HEK293 (cell line): ENCODE measurements at regions not wholly inside any gene's neighbourhood (a gene's known extent, or its start where the extent isn't known, plus 50 kb on each side); places are given as distances from the start of the nearest gene placed in this dataset.

Source experiments
- CTCF ChIP-seq: fragments of 450-650 bp; formaldehyde crosslinking; IDR thresholded peaks from 2 replicates; pipeline ENCODE4 v1.5.1; 2016; ENCODE audit warnings: missing biosample characterization, missing genetic modification characterization
- HOXD13 ChIP-seq: sonication (generic); formaldehyde crosslinking; IDR thresholded peaks from 2 replicates; pipeline ENCODE4 v1.8.0; 2022; ENCODE audit warnings: missing genetic modification reagents, borderline replicate concordance
- PATZ1 ChIP-seq: fragments of 450-650 bp; formaldehyde crosslinking; IDR thresholded peaks from 2 replicates; pipeline ENCODE4 v1.5.1; 2016; ENCODE audit warnings: missing biosample characterization, missing genetic modification characterization
- PRDM4 ChIP-seq: fragments of 450-650 bp; formaldehyde crosslinking; IDR thresholded peaks from 2 replicates; pipeline ENCODE4 v1.5.1; 2017; ENCODE audit warnings: missing biosample characterization, missing genetic modification characterization
- YY1 ChIP-seq: fragments of 450-650 bp; formaldehyde crosslinking; IDR thresholded peaks from 2 replicates; pipeline ENCODE4 v1.5.1; 2018; ENCODE audit warnings: missing biosample characterization, missing genetic modification characterization
- ZBTB10 ChIP-seq: fragments of 450-650 bp; formaldehyde crosslinking; IDR thresholded peaks from 2 replicates; pipeline ENCODE4 v1.5.1; 2016; ENCODE audit warnings: missing biosample characterization, missing genetic modification characterization
- ZBTB20 ChIP-seq: fragments of 450-650 bp; formaldehyde crosslinking; IDR thresholded peaks from 2 replicates; pipeline ENCODE4 v1.5.1; 2016; ENCODE audit warnings: missing biosample characterization, missing genetic modification characterization
- ZBTB26 ChIP-seq: fragments of 450-650 bp; formaldehyde crosslinking; optimal IDR thresholded peaks from 2 replicates; pipeline ENCODE3; 2016; ENCODE audit warnings: missing biosample characterization, mild to moderate bottlenecking, missing genetic modification characterization
- ZBTB8A ChIP-seq: fragments of 450-650 bp; formaldehyde crosslinking; IDR thresholded peaks from 2 replicates; pipeline ENCODE4 v1.5.1; 2016; ENCODE audit warnings: missing biosample characterization, missing genetic modification characterization
- ZNF133 ChIP-seq: fragments of 450-650 bp; formaldehyde crosslinking; IDR thresholded peaks from 2 replicates; pipeline ENCODE4 v1.5.1; 2016; ENCODE audit warnings: missing biosample characterization, missing genetic modification characterization
- ZNF248 ChIP-seq: fragments of 450-650 bp; formaldehyde crosslinking; IDR thresholded peaks from 2 replicates; pipeline ENCODE4 v1.5.1; 2017; ENCODE audit warnings: missing biosample characterization, missing genetic modification characterization
- ZNF274 ChIP-seq, 2 experiments: fragments of 200-500 bp in 1 of 2; fragments of 450-650 bp in 1 of 2; sonication (Bioruptor generic) in 1 of 2; formaldehyde crosslinking in 1 of 2; IDR thresholded peaks; 2 replicates each; pipeline versions ENCODE4 v1.5.1 to v1.6.1; 2014 to 2016; ENCODE audit warnings: borderline replicate concordance in 1 of 2, inconsistent platforms in 1 of 2, low read length in 1 of 2, missing biosample characterization in 1 of 2, missing genetic modification characterization in 1 of 2
- ZNF704 ChIP-seq: fragments of 450-650 bp; formaldehyde crosslinking; IDR thresholded peaks from 2 replicates; pipeline ENCODE4 v1.5.1; 2016; ENCODE audit warnings: missing biosample characterization, missing genetic modification characterization
- ZNF707 ChIP-seq: fragments of 450-650 bp; formaldehyde crosslinking; IDR thresholded peaks from 2 replicates; pipeline ENCODE4 v1.5.1; 2016; ENCODE audit warnings: missing biosample characterization, missing genetic modification characterization

- TF ChIP-seq ZBTB10 (tag by site-specific recombination) (no peak), PATZ1 (no peak), CTCF (tag by site-specific recombination) (no peak), ZNF707 (tag by site-specific recombination) (no peak), ZNF248 (no peak), PRDM4 (tag by site-specific recombination) (no peak), ZBTB8A (tag by site-specific recombination) (no peak), ZBTB20 (tag by site-specific recombination) (no peak), ZNF133 (no peak), YY1 (tag by site-specific recombination) (no peak), ZNF274 (IDR thresholded peaks at IDR 0.05; ENCODE audit: low read length) (no peak), ZNF274 (tag by site-specific recombination; IDR thresholded peaks at IDR 0.05; ENCODE audit: borderline replicate concordance) (no peak), ZNF704 (tag by site-specific recombination) (no peak), ZBTB26 (tag by site-specific recombination) (no peak), HOXD13 (CRISPR knock-in tag) (no peak)
Measured at GRCh38 chr6:130296854-130297253, 69.0 kb upstream of the TMEM200A start.
